OCI-LY7 (cell line): ENCODE measurements at regions not wholly inside any gene's neighbourhood (a gene's known extent, or its start where the extent isn't known, plus 50 kb on each side); places are given as distances from the start of the nearest gene placed in this dataset.

Source experiments
- BruUV-seq: library from RNA; stranded (reverse); fragments of 400-500 nt; replicated peaks from 2 replicates; lab custom pipeline; 2021; lab: Mats Ljungman, UMichigan
- CTCF ChIA-PET: fragments of 300-600 bp; sonication (Branson Sonifier 250); formaldehyde crosslinking; loops from one replicate; lab custom pipeline; 2022; ENCODE audit warnings: antibody characterized with exemption; ENCODE audit not compliant: unreplicated experiment; lab: Charles Lee
- POLR2A ChIA-PET: fragments of 300-600 bp; sonication (Branson Sonifier 250); formaldehyde crosslinking; loops from one replicate; lab custom pipeline; 2022; ENCODE audit warnings: antibody characterized with exemption; lab: Charles Lee
- DNase-seq: peaks from one replicate; pipeline ENCODE4 v3.0.0-alpha.2; 2015; ENCODE audit warnings: low spot score
- H2AFZ ChIP-seq: fragments of 200-600 bp; sonication (generic), shearing (Covaris generic); 2 replicates; pipeline ENCODE4 v1.6.1; 2014; ENCODE audit warnings: mild to moderate bottlenecking, antibody characterized with exemption, low read length, moderate library complexity
- H3K27ac ChIP-seq: fragments of 200-600 bp; sonication (generic); 2 replicates; pipeline ENCODE4 v1.5.1; 2014; ENCODE audit warnings: mixed run types, low read depth, mild to moderate bottlenecking, moderate library complexity, low read length, inconsistent platforms; ENCODE audit not compliant: poor library complexity, severe bottlenecking
- H3K36me3 ChIP-seq: fragments of 200-600 bp; sonication (generic); 2 replicates; pipeline ENCODE4 v1.6.1; 2014; ENCODE audit warnings: mild to moderate bottlenecking, antibody characterized with exemption, low read length, moderate library complexity, mixed read lengths; ENCODE audit not compliant: insufficient read depth
- H3K4me1 ChIP-seq: fragments of 200-600 bp; sonication (generic); 2 replicates; pipeline ENCODE4 v1.5.1; 2014; ENCODE audit warnings: mild to moderate bottlenecking, low read length; ENCODE audit not compliant: insufficient read depth, poor library complexity, severe bottlenecking
- H3K4me2 ChIP-seq: fragments of 200-600 bp; sonication (generic); 2 replicates; pipeline ENCODE4 v1.6.1; 2014; ENCODE audit warnings: mild to moderate bottlenecking, low read length
- H3K4me3 ChIP-seq: fragments of 200-600 bp; sonication (generic); 2 replicates; pipeline ENCODE4 v1.5.1; 2014; ENCODE audit warnings: mild to moderate bottlenecking, low read depth, low read length; ENCODE audit not compliant: poor library complexity, severe bottlenecking
- H3K79me2 ChIP-seq: fragments of 200-600 bp; sonication (generic); 2 replicates; pipeline ENCODE4 v1.6.1; 2016; ENCODE audit warnings: low read depth, mild to moderate bottlenecking, low read length, moderate library complexity, mixed read lengths; ENCODE audit not compliant: insufficient read depth
- H3K9me2 ChIP-seq: fragments of 200-600 bp; sonication (generic); 2 replicates; pipeline ENCODE4 v1.6.1; 2016; ENCODE audit warnings: mild to moderate bottlenecking, low read length, mixed read lengths; ENCODE audit not compliant: insufficient read depth
- H3K9me3 ChIP-seq: fragments of 200-600 bp; sonication (generic); 2 replicates; pipeline ENCODE4 v1.6.1; 2014; ENCODE audit warnings: mild to moderate bottlenecking, mixed run types, low read length, mixed read lengths
- H4K20me1 ChIP-seq: fragments of 200-600 bp; sonication (generic); 2 replicates; pipeline ENCODE4 v1.6.1; 2014; ENCODE audit warnings: mild to moderate bottlenecking, antibody characterized with exemption, low read length, moderate library complexity, mixed read lengths; ENCODE audit not compliant: insufficient read depth
- EZH2phosphoT487 ChIP-seq: fragments of 200-600 bp; sonication (generic); IDR thresholded peaks from 2 replicates; pipeline ENCODE4 v1.6.1; 2018; ENCODE audit warnings: low read depth, borderline replicate concordance, mild to moderate bottlenecking, mixed run types, antibody characterized with exemption, low read length, moderate library complexity, mixed read lengths
- intact Hi-C: fragments of 100-400 bp; cut with micrococcal nuclease; formaldehyde crosslinking; loops from one replicate; pipeline ENCODE4 v1.10.0; 2022; ENCODE audit not compliant: unreplicated experiment
- TF ChIP-seq, protein P1 (sequence below): fragments of 200-600 bp; sonication (generic); conservative IDR thresholded peaks from 2 replicates; pipeline ENCODE4 v1.5.1; 2014; ENCODE audit warnings: mild to moderate bottlenecking, antibody characterized with exemption, low read length, moderate library complexity, mixed read lengths

GRCh38 chr4:126750723-126751122, 882.0 kb upstream of the INTU start:
- H3K9me2 ChIP-seq: no peaks in the 10 kb centered on the region
- no peaks in the 10 kb centered on the region for H3K4me1 ChIP-seq
- DNase-seq: no peak
- ChIA-PET CTCF (no interaction called here), POLR2A (no interaction called here)
- H3K4me2 ChIP-seq: no peak overlapping the region
- no peak for TF ChIP-seq EZH2phosphoT487
- TF ChIP-seq, protein P1, sequence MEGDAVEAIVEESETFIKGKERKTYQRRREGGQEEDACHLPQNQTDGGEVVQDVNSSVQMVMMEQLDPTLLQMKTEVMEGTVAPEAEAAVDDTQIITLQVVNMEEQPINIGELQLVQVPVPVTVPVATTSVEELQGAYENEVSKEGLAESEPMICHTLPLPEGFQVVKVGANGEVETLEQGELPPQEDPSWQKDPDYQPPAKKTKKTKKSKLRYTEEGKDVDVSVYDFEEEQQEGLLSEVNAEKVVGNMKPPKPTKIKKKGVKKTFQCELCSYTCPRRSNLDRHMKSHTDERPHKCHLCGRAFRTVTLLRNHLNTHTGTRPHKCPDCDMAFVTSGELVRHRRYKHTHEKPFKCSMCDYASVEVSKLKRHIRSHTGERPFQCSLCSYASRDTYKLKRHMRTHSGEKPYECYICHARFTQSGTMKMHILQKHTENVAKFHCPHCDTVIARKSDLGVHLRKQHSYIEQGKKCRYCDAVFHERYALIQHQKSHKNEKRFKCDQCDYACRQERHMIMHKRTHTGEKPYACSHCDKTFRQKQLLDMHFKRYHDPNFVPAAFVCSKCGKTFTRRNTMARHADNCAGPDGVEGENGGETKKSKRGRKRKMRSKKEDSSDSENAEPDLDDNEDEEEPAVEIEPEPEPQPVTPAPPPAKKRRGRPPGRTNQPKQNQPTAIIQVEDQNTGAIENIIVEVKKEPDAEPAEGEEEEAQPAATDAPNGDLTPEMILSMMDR: no peak
- H3K9me3 ChIP-seq: no peaks in the 10 kb centered on the region
- no peaks in the 10 kb centered on the region for H3K36me3 ChIP-seq
- no peak overlapping the region for H3K27ac ChIP-seq
- intact Hi-C loops: no loop called here
- no TSS peak for BruUV-seq
- no peaks in the 10 kb centered on the region for H4K20me1 ChIP-seq
- H2AFZ ChIP-seq: no peak overlapping the region
- no peak overlapping the region for H3K4me3 ChIP-seq
- H3K79me2 ChIP-seq: no peaks in the 10 kb centered on the region

DNA sequence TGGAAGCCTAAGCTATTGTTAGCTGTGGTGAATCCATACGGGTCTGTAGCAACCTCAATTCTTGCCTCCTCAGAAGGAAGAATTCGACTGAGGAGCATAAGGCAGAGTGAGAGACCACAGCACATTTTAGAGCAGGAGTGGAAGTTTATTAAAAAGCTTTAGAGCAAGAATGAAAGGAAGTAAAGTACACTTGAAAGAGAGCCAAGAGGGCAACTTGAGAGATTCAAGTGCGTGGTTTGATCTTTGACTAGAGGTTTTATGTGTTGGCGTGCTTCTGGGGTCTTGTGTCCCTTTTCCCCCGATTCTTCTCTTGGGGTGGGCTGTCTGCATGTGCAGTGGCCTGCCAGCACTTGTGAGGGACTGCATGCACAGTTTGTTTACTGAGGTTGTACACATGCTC, 880.6 kb upstream of the INTU start:
- H3K4me2 ChIP-seq: no peak overlapping the region
- TF ChIP-seq EZH2phosphoT487: no peak
- TF ChIP-seq, protein P1: no peak

DNA sequence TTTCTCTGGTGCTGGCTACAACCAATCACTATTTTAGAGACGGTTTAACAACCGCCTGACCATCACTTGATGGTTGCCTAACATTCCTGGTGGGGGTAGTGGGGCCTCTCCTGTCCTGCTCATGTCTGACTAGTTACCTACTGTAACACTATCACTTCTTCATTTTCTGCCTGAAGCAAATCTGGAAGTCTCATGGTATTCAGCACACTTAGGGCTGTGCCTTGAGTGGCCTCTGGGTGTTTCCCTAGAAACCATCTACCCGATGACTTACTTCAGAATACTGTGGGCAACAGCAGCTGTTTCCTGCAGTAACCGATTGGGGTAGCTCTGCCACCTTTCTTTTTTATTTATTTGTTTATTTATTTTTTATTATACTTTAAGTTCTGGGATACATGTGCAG, 880.1 kb upstream of the INTU start:
- Histone ChIP-seq H3K27ac (no peak overlapping the region), H4K20me1 (no peaks in the 10 kb centered on the region), H3K4me3 (no peak overlapping the region), H3K9me3 (no peaks in the 10 kb centered on the region), H3K36me3 (no peaks in the 10 kb centered on the region), H3K9me2 (no peaks in the 10 kb centered on the region), H2AFZ (no peak overlapping the region), H3K4me1 (no peaks in the 10 kb centered on the region), H3K79me2 (no peaks in the 10 kb centered on the region), H3K4me2 (no peak overlapping the region)
- TF ChIP-seq EZH2phosphoT487: no peak
- TF ChIP-seq, protein P1: no peak
- intact Hi-C loops: no loop called here
- no TSS peak for BruUV-seq
- no peak for DNase-seq
- POLR2A ChIA-PET: no interaction called here
- CTCF ChIA-PET: no interaction called here

More for the DNA sequence above, 880.6 kb upstream of the INTU start:
- H3K4me3 ChIP-seq: no peak overlapping the region
- no peaks in the 10 kb centered on the region for H3K36me3 ChIP-seq
- DNase-seq: no peak
- H2AFZ ChIP-seq: no peak overlapping the region
- H3K4me1 ChIP-seq: no peaks in the 10 kb centered on the region
- ChIA-PET CTCF (no interaction called here), POLR2A (no interaction called here)
- no peaks in the 10 kb centered on the region for H3K9me2 ChIP-seq
- no TSS peak for BruUV-seq
- no peaks in the 10 kb centered on the region for H4K20me1 ChIP-seq
- intact Hi-C loops: no loop called here
- no peaks in the 10 kb centered on the region for H3K9me3 ChIP-seq
- H3K79me2 ChIP-seq: no peaks in the 10 kb centered on the region
- H3K27ac ChIP-seq: no peak overlapping the region
